Osteoblast (primary cell): ENCODE measurements at regions not wholly inside any gene's neighbourhood (a gene's known extent, or its start where the extent isn't known, plus 50 kb on each side); places are given as distances from the start of the nearest gene placed in this dataset.
"Not testable (repeated sequence)": the region's sequence is repeated elsewhere in the genome, so short reads cannot be mapped to it uniquely, and the experiment has no call there.

ENCODE experiments used
- DNase-seq: peaks from one replicate; pipeline ENCODE4 v3.0.0; 2011; ENCODE audit warnings: low spot score, mixed read lengths; ENCODE audit not compliant: insufficient read length; ENCODE audit errors: missing footprints
- H2AFZ ChIP-seq: 2 replicates; pipeline ENCODE4 v1.6.0; 2011; ENCODE audit warnings: mild to moderate bottlenecking, low read length
- H3K27ac ChIP-seq: 2 replicates; pipeline ENCODE4 v1.5.1; 2011; ENCODE audit warnings: mild to moderate bottlenecking, low read depth, low read length, moderate library complexity
- H3K27me3 ChIP-seq: 2 replicates; pipeline ENCODE4 v1.6.0; 2012; ENCODE audit warnings: mild to moderate bottlenecking, control low read depth, inconsistent platforms, low read length, moderate library complexity; ENCODE audit not compliant: insufficient read depth
- H3K36me3 ChIP-seq: 2 replicates; pipeline ENCODE4 v1.5.1; 2011; ENCODE audit warnings: mild to moderate bottlenecking, low read length, control low read depth, moderate library complexity; ENCODE audit not compliant: insufficient read depth
- H3K4me1 ChIP-seq: 2 replicates; pipeline ENCODE4 v1.5.1; 2011; ENCODE audit warnings: mild to moderate bottlenecking, low read length, control low read depth, moderate library complexity; ENCODE audit not compliant: insufficient read depth
- H3K4me2 ChIP-seq: 2 replicates; pipeline ENCODE4 v1.6.0; 2011; ENCODE audit warnings: mild to moderate bottlenecking, low read length; ENCODE audit not compliant: insufficient read depth
- H3K4me3 ChIP-seq: fragments of 200-600 bp; sonication (generic); 3 replicates; pipeline ENCODE4 v1.5.1; 2012; ENCODE audit warnings: mild to moderate bottlenecking, low read length, inconsistent platforms; ENCODE audit not compliant: insufficient read depth
- H3K79me2 ChIP-seq: 2 replicates; pipeline ENCODE4 v1.6.0; 2012; ENCODE audit warnings: mild to moderate bottlenecking, low read length, control low read depth, inconsistent platforms; ENCODE audit not compliant: insufficient read depth
- H3K9me3 ChIP-seq: 2 replicates; pipeline ENCODE4 v1.5.1; 2011; ENCODE audit warnings: low read depth, low read length, control low read depth
- H4K20me1 ChIP-seq: 2 replicates; pipeline ENCODE4 v1.6.0; 2012; ENCODE audit warnings: mild to moderate bottlenecking, low read length, control low read depth; ENCODE audit not compliant: insufficient read depth
- TF ChIP-seq, protein P1 (sequence below): IDR thresholded peaks from 2 replicates; pipeline ENCODE4 v1.5.1; 2011; ENCODE audit warnings: mild to moderate bottlenecking, low read depth, low read length, moderate library complexity; ENCODE audit errors: extremely low read depth

DNA sequence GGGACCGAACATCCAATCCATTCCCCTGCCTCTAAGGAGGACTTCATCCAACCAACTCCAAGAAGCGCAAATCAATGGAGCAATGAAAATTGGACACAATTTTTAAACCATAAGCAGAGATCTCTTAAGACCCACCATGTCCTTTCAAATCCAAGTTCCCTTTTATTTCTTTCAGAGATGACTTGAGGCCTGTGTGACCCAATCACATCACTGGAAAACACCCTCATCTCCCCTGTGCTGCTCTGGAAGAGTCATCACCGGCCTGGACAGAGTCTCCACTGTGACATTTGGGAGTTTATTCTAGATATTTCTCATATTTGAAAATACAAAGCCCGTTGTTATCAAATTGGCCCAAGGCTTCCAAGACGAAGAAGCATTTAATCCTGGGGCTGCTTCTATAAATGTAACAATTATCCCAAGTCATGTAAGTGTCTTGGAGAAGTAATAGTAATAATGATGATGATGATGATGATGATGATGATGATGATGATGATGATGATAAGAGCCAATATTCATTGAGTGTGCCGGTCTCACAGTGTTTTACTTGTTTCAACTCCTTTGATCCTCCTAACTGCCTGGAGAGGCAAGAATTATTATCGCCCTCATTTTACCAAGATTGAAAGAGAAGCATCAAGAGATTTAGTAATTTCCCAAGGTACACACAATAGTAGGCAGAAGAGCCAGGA lies 72.1 kb downstream of the COPRS start:
- no peaks in the 10 kb centered on the region for H3K27me3 ChIP-seq
- H3K79me2 ChIP-seq, result no peaks in the 10 kb centered on the region
- no peak overlapping the region for H3K27ac ChIP-seq
- no peak overlapping the region for H2AFZ ChIP-seq
- no peak for DNase-seq
- H3K9me3 ChIP-seq, result no peaks in the 10 kb centered on the region
- TF ChIP-seq, protein P1, sequence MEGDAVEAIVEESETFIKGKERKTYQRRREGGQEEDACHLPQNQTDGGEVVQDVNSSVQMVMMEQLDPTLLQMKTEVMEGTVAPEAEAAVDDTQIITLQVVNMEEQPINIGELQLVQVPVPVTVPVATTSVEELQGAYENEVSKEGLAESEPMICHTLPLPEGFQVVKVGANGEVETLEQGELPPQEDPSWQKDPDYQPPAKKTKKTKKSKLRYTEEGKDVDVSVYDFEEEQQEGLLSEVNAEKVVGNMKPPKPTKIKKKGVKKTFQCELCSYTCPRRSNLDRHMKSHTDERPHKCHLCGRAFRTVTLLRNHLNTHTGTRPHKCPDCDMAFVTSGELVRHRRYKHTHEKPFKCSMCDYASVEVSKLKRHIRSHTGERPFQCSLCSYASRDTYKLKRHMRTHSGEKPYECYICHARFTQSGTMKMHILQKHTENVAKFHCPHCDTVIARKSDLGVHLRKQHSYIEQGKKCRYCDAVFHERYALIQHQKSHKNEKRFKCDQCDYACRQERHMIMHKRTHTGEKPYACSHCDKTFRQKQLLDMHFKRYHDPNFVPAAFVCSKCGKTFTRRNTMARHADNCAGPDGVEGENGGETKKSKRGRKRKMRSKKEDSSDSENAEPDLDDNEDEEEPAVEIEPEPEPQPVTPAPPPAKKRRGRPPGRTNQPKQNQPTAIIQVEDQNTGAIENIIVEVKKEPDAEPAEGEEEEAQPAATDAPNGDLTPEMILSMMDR, result no peak
- no peaks in the 10 kb centered on the region for H4K20me1 ChIP-seq
- H3K36me3 ChIP-seq, result no peaks in the 10 kb centered on the region
- H3K4me1 ChIP-seq, result peaks cover 14% of the 10 kb centered on the region
- no peak overlapping the region for H3K4me3 ChIP-seq
- no peak overlapping the region for H3K4me2 ChIP-seq

DNA sequence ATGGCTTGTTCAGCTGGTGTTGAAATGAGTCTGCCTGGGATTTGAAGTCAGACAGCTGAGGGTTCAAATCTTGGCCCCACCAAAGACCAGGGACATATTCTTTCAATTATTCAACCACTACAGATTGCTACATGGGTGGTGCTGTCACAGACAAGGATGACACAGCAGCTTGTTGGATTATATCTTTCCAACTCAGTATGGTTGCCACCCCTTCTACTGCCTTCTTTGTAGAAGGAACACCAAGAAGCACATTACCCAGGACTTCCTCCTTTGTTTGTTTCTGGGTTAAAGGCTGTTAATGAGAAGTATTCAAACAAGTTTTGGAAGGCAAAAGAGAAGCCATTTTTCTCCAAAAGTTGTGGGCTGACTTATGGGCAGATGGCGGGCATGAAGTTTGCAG lies 78.6 kb downstream of the COPRS start:
- Histone ChIP-seq H3K27me3 (no peaks in the 10 kb centered on the region), H3K36me3 (no peaks in the 10 kb centered on the region), H4K20me1 (no peaks in the 10 kb centered on the region), H3K27ac (no peak overlapping the region), H3K4me3 (no peak overlapping the region), H3K9me3 (no peaks in the 10 kb centered on the region), H3K4me1 (no peaks in the 10 kb centered on the region), H2AFZ (no peak overlapping the region), H3K79me2 (no peaks in the 10 kb centered on the region), H3K4me2 (no peak overlapping the region)
- TF ChIP-seq, protein P1, result no peak
- DNase-seq, result no peak

DNA sequence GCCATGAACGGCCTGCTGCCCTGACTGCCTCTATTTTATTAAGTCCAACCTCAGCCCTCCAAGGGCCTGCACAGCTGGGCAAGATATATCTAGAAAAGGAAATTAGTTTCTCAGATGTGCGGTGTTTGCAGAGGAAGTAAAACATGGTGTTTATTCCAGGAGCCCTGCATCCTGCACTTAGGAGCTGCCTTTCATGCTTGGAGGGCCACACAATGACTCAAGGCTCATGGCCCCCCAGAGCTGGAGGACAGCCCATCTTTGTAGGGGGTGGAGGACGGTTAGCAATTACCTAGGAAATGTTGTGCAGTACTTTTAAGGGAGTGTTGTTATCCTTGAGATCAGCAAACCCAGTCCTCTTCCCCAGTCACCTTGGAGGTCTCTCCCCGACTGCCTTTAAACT lies 80.5 kb downstream of the COPRS start:
- Histone ChIP-seq H3K79me2 (no peaks in the 10 kb centered on the region), H3K4me1 (no peaks in the 10 kb centered on the region), H3K27ac (no peak overlapping the region), H2AFZ (no peak overlapping the region), H3K36me3 (no peaks in the 10 kb centered on the region), H3K4me3 (no peak overlapping the region), H3K27me3 (no peaks in the 10 kb centered on the region), H4K20me1 (no peaks in the 10 kb centered on the region), H3K4me2 (no peak overlapping the region), H3K9me3 (no peaks in the 10 kb centered on the region)
- TF ChIP-seq, protein P1, result no peak
- DNase-seq, result peak; percentile 9

- not testable (repeated sequence) for H3K4me3 ChIP-seq, H3K79me2 ChIP-seq, H3K27ac ChIP-seq, H3K27me3 ChIP-seq, H3K9me3 ChIP-seq, H3K4me2 ChIP-seq, H3K4me1 ChIP-seq, H4K20me1 ChIP-seq, DNase-seq, H3K36me3 ChIP-seq, H2AFZ ChIP-seq
Measured at GRCh38 chr17:31771328-31771727, 87.7 kb downstream of the COPRS start.

GRCh38 chr17:31770501-31770900 lies 88.5 kb downstream of the COPRS start:
- H3K4me2 ChIP-seq, H3K9me3 ChIP-seq, H3K79me2 ChIP-seq, H3K4me3 ChIP-seq, DNase-seq, H3K4me1 ChIP-seq, H3K27ac ChIP-seq, H2AFZ ChIP-seq, H3K36me3 ChIP-seq, H4K20me1 ChIP-seq, H3K27me3 ChIP-seq: not testable (repeated sequence)

DNA sequence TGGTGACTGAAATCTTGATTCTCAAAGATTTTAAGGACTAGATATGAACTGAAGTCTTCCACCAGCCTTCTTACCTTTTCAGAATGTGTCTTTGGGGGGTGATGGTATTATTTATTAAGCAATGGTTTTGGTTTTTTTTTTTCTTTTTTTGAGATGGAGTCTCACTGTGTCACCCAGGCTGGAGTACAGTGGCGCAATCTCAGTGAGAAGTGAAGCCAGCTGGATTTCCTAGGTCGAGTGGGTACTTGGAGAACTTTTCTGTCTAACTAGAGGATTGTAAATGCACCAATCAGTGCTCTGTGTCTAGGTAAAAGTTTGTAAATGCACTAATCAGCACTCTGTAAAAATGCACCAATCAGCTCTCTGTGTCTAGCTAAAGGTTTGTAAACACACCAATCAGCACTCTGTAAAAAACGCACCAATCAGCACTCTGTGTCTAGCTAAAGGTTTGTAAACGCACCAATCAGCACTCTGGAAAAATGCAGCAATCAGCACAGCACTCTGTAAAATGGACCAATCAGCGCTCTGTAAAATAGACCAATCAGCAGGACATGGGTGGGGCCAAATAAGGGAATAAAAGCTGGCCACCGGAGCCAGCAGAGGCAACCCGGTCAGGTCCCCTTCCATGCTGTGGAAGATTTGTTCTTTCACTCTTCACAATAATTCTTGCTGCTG lies 97.1 kb downstream of the COPRS start:
- DNase-seq, H3K4me1 ChIP-seq, H3K27me3 ChIP-seq, H2AFZ ChIP-seq, H3K4me2 ChIP-seq, H3K36me3 ChIP-seq, H3K4me3 ChIP-seq, H3K9me3 ChIP-seq, H4K20me1 ChIP-seq, H3K27ac ChIP-seq, H3K79me2 ChIP-seq: not testable (repeated sequence)
